PFSK-1 (cell line): ENCODE measurements at regions not wholly inside any gene's neighbourhood (a gene's known extent, or its start where the extent isn't known, plus 50 kb on each side); places are given as distances from the start of the nearest gene placed in this dataset.

Source experiments
- POLR2AphosphoS5 ChIP-seq: IDR thresholded peaks from 2 replicates; pipeline ENCODE4 v1.6.1; 2012; ENCODE audit warnings: low read depth, mild to moderate bottlenecking, control low read depth, low read length, moderate library complexity
- SIN3A ChIP-seq: IDR thresholded peaks from 2 replicates; pipeline ENCODE4 v1.6.1; 2012; ENCODE audit warnings: mild to moderate bottlenecking, low read length, moderate library complexity, borderline replicate concordance; ENCODE audit not compliant: insufficient read depth
- TAF1 ChIP-seq: IDR thresholded peaks from 2 replicates; pipeline ENCODE4 v1.6.1; 2012; ENCODE audit warnings: low read length, control low read depth, borderline replicate concordance; ENCODE audit not compliant: insufficient read depth
- TF ChIP-seq, protein P1 (sequence below), 2 experiments: IDR thresholded peaks; 2 replicates each; pipeline versions ENCODE4 v1.6.1 to v1.8.0; 2011 to 2012; ENCODE audit warnings: low read depth in 2 of 2, low read length in 2 of 2, control low read depth in 1 of 2, inconsistent platforms in 1 of 2, mild to moderate bottlenecking in 1 of 2, moderate library complexity in 1 of 2; ENCODE audit not compliant: insufficient read depth in 1 of 2

DNA sequence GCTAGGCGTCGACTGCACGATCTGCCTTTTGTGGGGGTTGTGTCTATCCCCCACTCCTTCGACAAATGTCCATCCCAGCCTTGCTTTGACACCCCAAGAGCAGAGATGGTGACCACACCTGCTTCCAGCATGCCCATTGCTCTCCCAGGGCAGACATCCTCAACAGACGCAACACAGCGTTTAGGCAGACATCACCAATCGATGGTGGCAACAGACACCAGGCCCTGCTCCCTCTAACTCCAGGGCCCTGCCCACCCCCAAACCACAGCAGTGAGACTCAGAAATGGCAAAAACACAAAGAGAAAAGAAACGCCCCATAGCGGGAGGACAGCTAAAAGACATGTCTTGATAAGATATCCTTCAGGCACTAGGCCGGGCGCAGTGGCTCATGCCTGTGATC, 150.9 kb downstream of the CRYBB2 start:
- TF ChIP-seq, protein P1, sequence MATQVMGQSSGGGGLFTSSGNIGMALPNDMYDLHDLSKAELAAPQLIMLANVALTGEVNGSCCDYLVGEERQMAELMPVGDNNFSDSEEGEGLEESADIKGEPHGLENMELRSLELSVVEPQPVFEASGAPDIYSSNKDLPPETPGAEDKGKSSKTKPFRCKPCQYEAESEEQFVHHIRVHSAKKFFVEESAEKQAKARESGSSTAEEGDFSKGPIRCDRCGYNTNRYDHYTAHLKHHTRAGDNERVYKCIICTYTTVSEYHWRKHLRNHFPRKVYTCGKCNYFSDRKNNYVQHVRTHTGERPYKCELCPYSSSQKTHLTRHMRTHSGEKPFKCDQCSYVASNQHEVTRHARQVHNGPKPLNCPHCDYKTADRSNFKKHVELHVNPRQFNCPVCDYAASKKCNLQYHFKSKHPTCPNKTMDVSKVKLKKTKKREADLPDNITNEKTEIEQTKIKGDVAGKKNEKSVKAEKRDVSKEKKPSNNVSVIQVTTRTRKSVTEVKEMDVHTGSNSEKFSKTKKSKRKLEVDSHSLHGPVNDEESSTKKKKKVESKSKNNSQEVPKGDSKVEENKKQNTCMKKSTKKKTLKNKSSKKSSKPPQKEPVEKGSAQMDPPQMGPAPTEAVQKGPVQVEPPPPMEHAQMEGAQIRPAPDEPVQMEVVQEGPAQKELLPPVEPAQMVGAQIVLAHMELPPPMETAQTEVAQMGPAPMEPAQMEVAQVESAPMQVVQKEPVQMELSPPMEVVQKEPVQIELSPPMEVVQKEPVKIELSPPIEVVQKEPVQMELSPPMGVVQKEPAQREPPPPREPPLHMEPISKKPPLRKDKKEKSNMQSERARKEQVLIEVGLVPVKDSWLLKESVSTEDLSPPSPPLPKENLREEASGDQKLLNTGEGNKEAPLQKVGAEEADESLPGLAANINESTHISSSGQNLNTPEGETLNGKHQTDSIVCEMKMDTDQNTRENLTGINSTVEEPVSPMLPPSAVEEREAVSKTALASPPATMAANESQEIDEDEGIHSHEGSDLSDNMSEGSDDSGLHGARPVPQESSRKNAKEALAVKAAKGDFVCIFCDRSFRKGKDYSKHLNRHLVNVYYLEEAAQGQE (IDR thresholded peaks at IDR 0.05; ENCODE audit: insufficient read depth in 1 of 2, low read depth in 2 of 2, low read length in 2 of 2), result no peak
- TF ChIP-seq SIN3A, result no peak
- no peak for TF ChIP-seq POLR2AphosphoS5
- no peak for TF ChIP-seq TAF1
